B cell (primary cell): ENCODE measurements at regions not wholly inside any gene's neighbourhood (a gene's known extent, or its start where the extent isn't known, plus 50 kb on each side); places are given as distances from the start of the nearest gene placed in this dataset.

ENCODE experiments used
- ATAC-seq: fragments of 200-7000 bp; cut with Tn5 transposase; one replicate; pipeline ENCODE4 v1.10.0; 2021; ENCODE audit warnings: low read depth, mild to moderate bottlenecking, moderate number of reproducible peaks, moderate library complexity
- CTCF ChIA-PET: fragments of 350-600 bp; sonication (Branson Sonifier 250); formaldehyde crosslinking; loops from one replicate; lab custom pipeline; 2021; ENCODE audit warnings: antibody characterized with exemption, inconsistent platforms; lab: Charles Lee
- POLR2A ChIA-PET: fragments of 350-600 bp; sonication (Branson Sonifier 250); formaldehyde crosslinking; loops from one replicate; lab custom pipeline; 2021; ENCODE audit warnings: antibody characterized with exemption; lab: Charles Lee
- DNase-seq: peaks from one replicate; pipeline ENCODE4 v3.0.0; 2013
- H2AFZ ChIP-seq: 2 replicates; pipeline ENCODE4 v1.6.1; 2012; ENCODE audit warnings: mild to moderate bottlenecking, low read depth, low read length; ENCODE audit not compliant: insufficient read depth, poor library complexity, severe bottlenecking
- H3K27ac ChIP-seq, 2 donors: 1 replicate in 1 of 2; 2 replicates in 1 of 2; pipeline ENCODE4 v1.5.1; 2012 to 2013; ENCODE audit warnings: low read length in 2 of 2, mild to moderate bottlenecking in 2 of 2, moderate library complexity in 1 of 2
- H3K27me3 ChIP-seq, 4 experiments: fragments of 200-600 bp in 1 of 4; sonication (generic) in 1 of 4; replicated peaks in 1 of 4; 1 replicate in 2 of 4; 2 replicates in 2 of 4; pipeline versions ENCODE4 v1.6.1 to v1.7.0; 2013 to 2016; ENCODE audit warnings: low read length in 3 of 4, mild to moderate bottlenecking in 2 of 4, mixed read lengths in 1 of 4, moderate library complexity in 1 of 4; ENCODE audit not compliant: insufficient read depth in 4 of 4, control insufficient read depth in 3 of 4; ENCODE audit errors: control extremely low read depth in 1 of 4
- H3K36me3 ChIP-seq, 2 experiments: replicated peaks in 1 of 2; 1 replicate in 1 of 2; 2 replicates in 1 of 2; pipeline versions ENCODE4 v1.6.1 to v1.7.1; 2013; ENCODE audit warnings: low read length in 1 of 2; ENCODE audit not compliant: insufficient read depth in 2 of 2, control insufficient read depth in 1 of 2; ENCODE audit errors: control extremely low read depth in 1 of 2, extremely low read depth in 1 of 2
- H3K4me1 ChIP-seq, 2 donors: fragments of 200-600 bp in 1 of 2; sonication (generic) in 1 of 2; 1 replicate in 1 of 2; 2 replicates in 1 of 2; pipeline versions ENCODE4 v1.5.1 to v1.6.1; 2013 to 2017; ENCODE audit warnings: low read length in 2 of 2; ENCODE audit not compliant: control insufficient read depth in 2 of 2, insufficient read depth in 2 of 2
- H3K4me2 ChIP-seq: replicated peaks from 2 replicates; pipeline ENCODE3; 2012; ENCODE audit warnings: mild to moderate bottlenecking, low read depth, low read length; ENCODE audit not compliant: poor library complexity, severe bottlenecking
- H3K4me3 ChIP-seq, 5 experiments: fragments of 200-600 bp in 1 of 5; sonication (generic) in 1 of 5; 1 replicate in 3 of 5; 2 replicates in 2 of 5; pipeline versions ENCODE4 v1.5.1 to v1.7.0; 2011 to 2016; ENCODE audit warnings: low read length in 4 of 5, mild to moderate bottlenecking in 4 of 5, low read depth in 2 of 5, control low read depth in 1 of 5, moderate library complexity in 1 of 5; ENCODE audit not compliant: insufficient read depth in 1 of 5; ENCODE audit errors: control extremely low read depth in 1 of 5, extremely low read depth in 1 of 5
- H3K79me2 ChIP-seq: fragments of 200-600 bp; sonication (generic); one replicate; pipeline ENCODE4 v1.6.0; 2016; ENCODE audit warnings: low read length; ENCODE audit not compliant: control insufficient read depth, insufficient read depth
- H3K9ac ChIP-seq: fragments of 200-600 bp; sonication (generic); 2 replicates; pipeline ENCODE4 v1.6.1; 2017; ENCODE audit warnings: mild to moderate bottlenecking, low read length, moderate library complexity
- H3K9me3 ChIP-seq, 3 donors: one replicate each; pipeline versions ENCODE4 v1.6.1 to v1.7.1; 2013; ENCODE audit warnings: low read length in 2 of 3; ENCODE audit not compliant: control insufficient read depth in 2 of 3, insufficient read depth in 1 of 3; ENCODE audit errors: control extremely low read depth in 1 of 3
- H4K20me1 ChIP-seq: 2 replicates; pipeline ENCODE4 v1.6.0; 2012; ENCODE audit warnings: mild to moderate bottlenecking, low read length; ENCODE audit not compliant: insufficient read depth, control insufficient read depth, poor library complexity, severe bottlenecking
- H3K27ac Mint-ChIP-seq: one replicate; pipeline ENCODE4 v1.8.0; 2021; ENCODE audit warnings: mixed read lengths
- H3K27me3 Mint-ChIP-seq: one replicate; pipeline ENCODE4 v1.8.0; 2021; ENCODE audit warnings: mixed read lengths
- H3K4me1 Mint-ChIP-seq: one replicate; pipeline ENCODE4 v1.8.0; 2021; ENCODE audit warnings: mixed read lengths
- H3K4me3 Mint-ChIP-seq: one replicate; pipeline ENCODE4 v1.8.0; 2021; ENCODE audit warnings: mixed read lengths
- H3K9me3 Mint-ChIP-seq: one replicate; pipeline ENCODE4 v1.8.0; 2022; ENCODE audit warnings: mixed read lengths; ENCODE audit not compliant: insufficient read depth
- CTCF ChIP-seq: fragments of 200-600 bp; IDR thresholded peaks from one replicate; pipeline ENCODE4 v1.8.0; 2022; ENCODE audit warnings: antibody characterized with exemption, mild to moderate bottlenecking
- EZH2 ChIP-seq: IDR thresholded peaks from 2 replicates; pipeline ENCODE4 v1.6.1; 2012; ENCODE audit warnings: borderline replicate concordance, low read depth, mild to moderate bottlenecking, moderate library complexity, low read length; ENCODE audit not compliant: insufficient read depth, poor library complexity, severe bottlenecking
- WGBS: methylation state at CpG from one replicate; pipeline ENCODE4 v1.1.5; 2013; ENCODE audit warnings: missing lambda C conversion rate; ENCODE audit not compliant: insufficient coverage; 5-methylcytosine and 5-hydroxymethylcytosine counted together
- intact Hi-C: fragments of 100-400 bp; cut with micrococcal nuclease; formaldehyde crosslinking; loops from one replicate; pipeline ENCODE4 v1.10.0; 2022

- no peak overlapping the region for H3K4me3 ChIP-seq
- CTCF ChIA-PET: no interaction called here
These were observed 197.0 kb upstream of the PRICKLE1 start for GRCh38 chr12:42786400-42787148.

GRCh38 chr12:42785944-42786343, 196.4 kb upstream of the PRICKLE1 start:
- H3K4me3 ChIP-seq: no peak overlapping the region
- Mint-ChIP-seq H3K27me3 (no peaks in the 10 kb centered on the region), H3K4me3 (no peak overlapping the region), H3K4me1 (no peaks in the 10 kb centered on the region), H3K9me3 (no peaks in the 10 kb centered on the region), H3K27ac (no peak overlapping the region)
- ChIA-PET POLR2A (no interaction called here), CTCF (no interaction called here)
- H3K9ac ChIP-seq: no peak overlapping the region
- TF ChIP-seq CTCF (no peak), EZH2 (no peak)
- H3K36me3 ChIP-seq: no peaks in the 10 kb centered on the region
- intact Hi-C loops: no loop called here
- H3K4me1 ChIP-seq: no peaks in the 10 kb centered on the region
- H4K20me1 ChIP-seq: no peaks in the 10 kb centered on the region
- ATAC-seq (no peak), DNase-seq (no peak)
- H3K27me3 ChIP-seq: no peaks in the 10 kb centered on the region
- H3K79me2 ChIP-seq: no peaks in the 10 kb centered on the region
- H2AFZ ChIP-seq: no peak overlapping the region
- no CpG with 5 or more reads among the region's 2 CpGs for WGBS
- H3K4me2 ChIP-seq: no peak overlapping the region
- H3K27ac ChIP-seq: no peak overlapping the region
- no peaks in the 10 kb centered on the region for H3K9me3 ChIP-seq

More at GRCh38 chr12:42786400-42787148, 197.0 kb upstream of the PRICKLE1 start:
- TF ChIP-seq CTCF (no peak), EZH2 (no peak)
- H3K4me1 ChIP-seq: no peaks in the 10 kb centered on the region
- no peaks in the 10 kb centered on the region for H3K4me1 Mint-ChIP-seq
- ATAC-seq (no peak), DNase-seq (no peak)
- intact Hi-C loops: no loop called here
- no peaks in the 10 kb centered on the region for H4K20me1 ChIP-seq
- no peaks in the 10 kb centered on the region for H3K9me3 ChIP-seq
- no peaks in the 10 kb centered on the region for H3K79me2 ChIP-seq
- no peak overlapping the region for H3K4me2 ChIP-seq
- no peak overlapping the region for H3K4me3 Mint-ChIP-seq
- no peak overlapping the region for H2AFZ ChIP-seq
- H3K27me3 ChIP-seq: no peaks in the 10 kb centered on the region
- no peaks in the 10 kb centered on the region for H3K9me3 Mint-ChIP-seq
- H3K27ac Mint-ChIP-seq: no peak overlapping the region
- no peaks in the 10 kb centered on the region for H3K36me3 ChIP-seq
- 87% methylated on average over 4 of the region's 5 CpGs for WGBS
- POLR2A ChIA-PET: no interaction called here
- H3K27me3 Mint-ChIP-seq: no peaks in the 10 kb centered on the region
- H3K27ac ChIP-seq: no peak overlapping the region
- no peak overlapping the region for H3K9ac ChIP-seq
